NCI-H1417 (cell line): ENCODE measurements at regions not wholly inside any gene's neighbourhood (a gene's known extent, or its start where the extent isn't known, plus 50 kb on each side); places are given as distances from the start of the nearest gene placed in this dataset.

Experiments
- DNase-seq, 3 experiments: peaks; one replicate each; lab custom pipeline; 2025; lab: John Stamatoyannopoulos, UW

GRCh38 chr17:77432034-77432661 is 291.4 kb downstream of the SEC14L1 start:
- no peak for DNase-seq

DNA sequence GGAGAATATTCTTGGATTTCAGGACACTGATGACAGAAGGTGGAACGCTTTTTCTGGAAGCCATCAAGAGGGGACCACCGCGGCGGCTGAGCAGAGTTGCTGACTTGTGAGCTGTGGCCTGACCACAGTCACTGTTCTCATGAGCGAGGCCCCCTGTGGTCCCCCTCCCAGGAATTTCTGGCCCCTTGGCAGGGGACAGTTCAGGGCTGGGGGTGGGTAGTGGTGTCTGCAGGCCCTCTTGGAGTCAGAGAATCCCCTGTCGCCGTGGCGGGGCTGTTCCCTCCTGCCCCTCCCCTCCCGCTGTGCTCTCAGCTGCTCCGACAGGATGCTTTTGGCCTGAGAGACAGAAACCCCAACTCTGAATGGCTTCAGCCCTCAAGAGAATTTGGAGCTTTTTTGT is 292.0 kb downstream of the SEC14L1 start:
- DNase-seq: no peak

GRCh38 chr17:77433385-77434135 is 292.8 kb downstream of the SEC14L1 start:
- DNase-seq: no peak

DNA sequence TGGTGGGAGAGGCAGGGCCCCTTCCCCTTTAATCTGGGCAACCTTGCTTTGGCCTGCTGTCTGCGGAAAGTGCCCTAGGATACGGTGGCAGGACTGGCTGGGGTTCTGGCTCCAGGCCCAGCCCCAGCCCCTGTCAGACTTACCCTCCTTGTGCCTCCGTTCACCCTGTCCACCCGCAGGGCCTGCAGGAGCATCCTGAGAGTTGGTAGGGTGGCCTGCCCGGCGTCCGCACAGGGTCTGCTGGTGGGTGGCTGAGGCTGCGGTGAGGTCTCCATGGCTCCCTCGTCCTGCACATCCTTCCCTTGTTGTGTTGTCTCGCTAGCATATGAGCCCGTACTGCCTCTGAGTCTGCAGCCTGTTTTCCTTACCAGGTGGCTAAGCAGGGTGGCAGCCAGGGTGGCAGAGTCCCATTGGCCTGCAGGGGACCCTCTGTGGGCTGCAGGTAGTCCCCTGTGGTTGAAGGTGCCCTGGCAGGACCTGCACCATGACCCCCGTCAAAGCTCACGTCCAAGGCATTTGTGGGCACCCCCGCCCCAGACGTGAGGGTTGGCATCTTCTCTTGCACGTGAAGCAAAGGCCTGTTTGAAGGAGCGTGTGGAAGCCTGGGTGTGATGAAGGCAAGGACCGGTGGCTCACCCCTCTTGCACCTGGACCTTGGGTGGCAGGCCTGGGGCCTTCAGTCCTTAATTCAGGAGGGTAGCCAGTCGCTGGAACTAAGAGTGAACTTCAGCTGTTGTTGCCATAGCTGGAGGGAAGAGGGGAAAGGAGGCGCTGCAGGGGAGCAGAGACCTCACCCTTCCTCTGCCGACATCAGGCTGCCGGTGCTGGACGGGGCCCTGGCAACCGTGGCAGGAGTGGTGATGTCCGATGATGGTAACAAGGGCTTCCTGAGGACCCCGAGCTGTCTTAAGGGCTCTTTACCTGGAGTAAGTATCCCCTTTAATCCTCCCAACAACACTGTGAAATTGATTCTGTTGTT is 293.7 kb downstream of the SEC14L1 start:
- DNase-seq: no peak

DNA sequence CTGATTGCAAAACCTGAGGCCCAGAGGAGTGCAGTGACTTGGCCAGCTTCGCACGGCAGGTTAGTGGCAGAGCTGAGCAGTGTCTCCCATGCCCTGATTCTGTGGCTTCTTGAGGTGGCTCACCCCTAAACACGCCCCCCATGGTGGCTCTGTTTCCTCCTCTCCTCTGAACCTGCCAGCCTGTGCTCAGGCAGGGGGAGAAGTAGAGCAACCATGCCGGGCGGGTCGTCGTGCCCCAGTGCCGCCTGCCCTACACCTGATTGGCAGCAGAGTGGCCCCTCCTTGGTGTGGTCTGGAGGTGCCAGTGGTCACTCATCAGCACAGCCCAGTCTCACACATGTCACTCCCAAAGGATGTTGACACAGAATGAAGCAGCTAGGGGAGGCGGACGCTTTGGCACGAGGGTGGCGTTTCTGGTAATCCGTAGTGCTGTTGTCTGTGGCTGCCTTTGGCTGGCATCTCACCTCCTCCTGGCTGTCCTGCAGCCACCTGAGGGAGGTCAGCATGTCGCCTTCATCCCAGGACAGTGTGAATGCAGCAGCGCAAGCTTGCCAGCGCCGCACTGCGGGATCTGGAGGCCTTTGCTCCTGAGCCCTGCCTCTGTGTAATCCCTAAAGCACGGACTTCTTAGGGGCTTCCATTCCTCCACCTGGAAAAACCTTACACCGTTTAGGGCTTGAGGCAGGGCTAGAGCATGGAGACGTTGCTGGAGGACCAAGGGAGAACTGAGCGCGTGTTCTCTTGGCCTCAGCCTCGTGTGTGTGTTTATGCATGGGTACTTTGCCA is 294.7 kb downstream of the SEC14L1 start:
- no peak for DNase-seq

DNA sequence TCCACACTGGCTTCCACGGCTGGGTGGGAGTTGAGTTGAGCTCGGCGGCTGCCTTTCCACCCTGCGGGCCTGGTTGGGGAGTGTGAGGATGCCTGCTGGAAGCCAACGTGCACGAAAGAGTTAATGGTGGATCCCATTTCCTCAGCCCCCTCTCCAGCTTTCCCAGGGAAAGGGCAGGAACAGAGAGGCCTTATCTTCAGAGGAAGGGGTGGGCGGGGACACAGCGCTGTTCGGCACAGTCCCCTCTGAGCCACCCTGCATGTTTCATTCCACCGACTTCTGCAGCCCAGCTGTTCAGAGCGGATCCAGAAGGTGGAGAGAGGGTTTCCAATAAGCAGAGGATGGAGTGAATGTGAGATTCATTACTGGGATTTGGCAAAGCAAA is 295.3 kb downstream of the SEC14L1 start:
- DNase-seq: no peak

- no peak for DNase-seq
Measured at GRCh38 chr17:77436481-77436880, 295.7 kb downstream of the SEC14L1 start.

GRCh38 chr17:77437017-77437416 is 296.2 kb downstream of the SEC14L1 start:
- DNase-seq: peak in 1 of 3 experiments; percentile 43

GRCh38 chr17:77437747-77438146 is 297.0 kb downstream of the SEC14L1 start:
- no peak for DNase-seq

GRCh38 chr17:77438241-77439188 is 297.7 kb downstream of the SEC14L1 start:
- DNase-seq: no peak

DNA sequence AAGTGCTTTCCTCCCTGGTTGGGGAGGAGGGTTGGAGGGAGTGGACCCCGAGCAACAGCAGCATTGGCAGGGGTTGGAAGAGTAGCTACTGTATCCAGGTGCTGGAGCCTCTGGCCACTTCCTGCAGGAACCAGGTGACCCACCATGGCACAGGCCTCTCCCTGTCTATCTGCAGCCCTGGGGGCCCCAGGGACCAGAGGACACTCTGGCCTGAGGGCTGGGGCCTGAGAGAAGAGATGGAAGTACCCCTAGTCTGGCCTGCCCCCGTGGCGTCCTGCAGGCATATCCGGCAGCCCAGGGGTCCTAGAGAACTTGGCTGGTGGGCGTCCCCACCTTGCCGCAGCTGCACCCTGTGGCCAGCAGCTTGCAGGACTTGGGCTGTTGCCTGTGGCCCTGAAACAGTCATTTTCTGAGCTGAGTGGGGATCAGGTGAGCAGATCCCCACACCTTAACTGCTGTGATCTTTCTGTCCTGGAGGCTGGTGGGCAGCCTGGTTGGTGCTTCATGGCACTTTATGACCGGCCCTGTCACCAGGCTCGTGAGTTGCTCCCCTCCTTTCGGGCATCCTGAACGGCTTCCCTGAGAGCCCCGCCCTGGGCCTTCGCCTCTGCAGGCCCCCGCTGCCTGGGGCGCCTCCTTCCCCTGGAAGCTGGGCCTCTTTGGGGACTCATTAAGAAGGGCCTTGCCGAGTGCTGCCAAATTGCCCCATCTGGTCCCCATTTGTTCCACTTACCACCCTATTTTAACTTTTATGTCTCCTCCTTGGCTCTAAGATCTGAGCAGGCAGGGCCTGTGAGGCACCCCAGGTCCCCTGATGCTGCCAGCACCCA is 298.6 kb downstream of the SEC14L1 start:
- no peak for DNase-seq

DNA sequence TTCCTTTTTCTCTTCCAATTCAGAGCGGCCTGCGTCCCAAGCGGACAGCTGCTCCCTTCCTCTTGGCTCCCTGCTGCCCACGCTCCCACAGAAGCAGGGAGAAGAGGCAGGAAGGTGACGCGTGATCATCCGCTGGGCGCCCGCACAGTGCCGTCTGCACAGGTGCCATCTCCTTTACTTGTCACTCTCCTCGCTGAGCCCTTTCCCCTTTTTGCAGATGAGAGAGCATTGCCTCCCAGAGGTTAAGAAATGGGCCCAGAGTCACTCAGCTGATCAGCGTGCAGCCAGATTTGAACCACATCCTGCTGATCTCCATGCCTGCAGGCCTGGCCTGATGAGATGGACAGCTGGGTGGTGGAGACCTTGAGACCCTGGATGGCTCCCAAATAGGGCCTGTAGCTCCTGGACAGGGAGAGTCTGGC is 299.8 kb downstream of the SEC14L1 start:
- peak in 1 of 3 experiments; percentile 11 for DNase-seq

DNA sequence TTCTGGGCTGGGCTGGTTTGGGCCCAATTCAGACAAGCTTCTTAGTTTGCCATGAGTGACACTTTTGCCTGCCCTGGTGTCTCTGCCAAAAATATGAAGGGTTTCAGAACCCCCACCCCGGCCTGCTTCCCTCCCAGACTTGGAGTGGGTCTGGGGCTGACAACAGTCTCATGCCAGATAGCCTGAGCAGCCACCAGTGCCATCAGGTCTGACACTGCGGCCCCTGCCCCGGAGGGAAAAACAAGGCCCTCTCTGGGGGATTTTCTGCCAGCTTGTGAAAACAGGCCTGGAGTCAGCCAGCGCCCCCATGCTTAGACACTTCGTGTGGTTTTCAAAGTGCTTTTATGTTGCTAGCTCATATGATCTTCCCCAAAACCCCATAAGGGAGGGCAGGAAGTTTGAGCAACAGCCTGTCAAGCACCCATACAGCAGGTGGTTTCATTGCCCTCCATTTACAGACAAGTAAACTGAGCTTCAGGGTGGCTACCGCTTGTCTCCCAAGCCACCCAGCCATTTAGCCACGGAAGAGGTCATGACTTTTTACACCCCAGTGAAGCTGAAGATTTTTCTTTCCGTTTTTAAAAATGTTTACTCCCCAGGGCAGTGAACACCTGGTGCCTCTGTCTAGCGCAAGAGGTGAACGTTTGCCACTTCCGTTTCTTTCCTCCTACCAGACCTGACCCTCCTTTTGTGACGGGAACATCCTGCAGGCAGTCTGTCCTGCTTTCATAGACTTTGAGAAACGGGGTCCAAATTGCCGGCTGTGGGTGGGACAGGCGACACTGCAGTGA is 300.6 kb downstream of the SEC14L1 start:
- DNase-seq: peak in 2 of 3 experiments; percentile 36 to 75

DNA sequence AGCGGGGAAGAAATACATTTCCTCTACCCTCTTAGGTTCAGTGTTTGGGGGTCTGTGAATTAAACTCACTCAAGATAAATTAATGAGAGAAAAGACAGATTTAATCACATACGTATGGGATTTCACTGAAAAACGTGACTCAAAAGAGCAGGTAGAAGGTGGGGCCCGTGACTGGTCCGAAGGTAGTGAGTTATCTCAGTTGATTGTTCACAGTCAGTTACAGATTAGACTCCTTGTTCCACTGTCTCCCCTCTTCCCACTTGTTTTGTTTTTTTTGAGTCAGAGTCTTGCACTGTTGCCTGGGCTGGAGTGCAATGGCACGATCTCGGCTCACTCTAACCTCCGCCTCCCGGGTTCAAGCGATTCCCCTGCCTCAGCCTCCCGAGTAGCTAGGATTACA is 301.2 kb downstream of the SEC14L1 start:
- no peak for DNase-seq

DNA sequence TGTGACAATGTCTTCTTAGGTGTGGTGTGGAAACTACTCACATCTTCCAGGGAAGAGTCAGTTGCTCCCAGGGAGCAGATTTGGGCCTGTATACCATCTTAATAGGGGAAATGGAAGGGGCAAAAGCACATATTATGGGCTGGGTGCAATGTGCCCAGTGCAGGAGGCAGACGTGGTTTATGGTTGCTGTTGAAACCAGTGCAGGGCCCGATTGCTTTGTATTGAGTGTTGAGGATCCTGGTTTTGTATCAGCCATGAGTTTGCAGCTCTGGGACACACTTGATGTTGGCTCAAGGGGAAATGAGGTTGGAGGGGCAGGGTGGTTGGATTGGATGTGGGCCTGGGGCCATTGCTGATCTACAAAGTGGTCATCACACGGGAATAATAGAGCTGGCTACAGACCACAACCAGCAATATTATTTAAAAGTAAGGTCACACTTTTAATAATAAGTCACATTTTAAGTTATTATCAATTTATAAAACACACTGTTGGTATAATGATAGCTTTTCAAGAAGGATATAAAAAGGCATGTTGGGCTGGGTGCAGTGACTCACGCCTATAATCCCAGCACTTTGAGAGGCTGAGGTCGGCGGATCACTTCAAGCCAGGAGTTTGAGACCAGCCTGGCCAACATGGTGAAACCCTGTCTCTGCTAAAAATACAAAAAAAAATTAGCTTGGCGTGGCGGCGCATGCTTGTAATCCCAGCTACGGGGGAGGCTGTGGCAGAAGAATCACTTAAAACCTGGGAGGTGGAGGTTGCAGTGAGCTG is 302.4 kb downstream of the SEC14L1 start:
- DNase-seq: no peak

- DNase-seq: no peak
Measured at GRCh38 chr17:77443748-77444260, 303.0 kb downstream of the SEC14L1 start.

DNA sequence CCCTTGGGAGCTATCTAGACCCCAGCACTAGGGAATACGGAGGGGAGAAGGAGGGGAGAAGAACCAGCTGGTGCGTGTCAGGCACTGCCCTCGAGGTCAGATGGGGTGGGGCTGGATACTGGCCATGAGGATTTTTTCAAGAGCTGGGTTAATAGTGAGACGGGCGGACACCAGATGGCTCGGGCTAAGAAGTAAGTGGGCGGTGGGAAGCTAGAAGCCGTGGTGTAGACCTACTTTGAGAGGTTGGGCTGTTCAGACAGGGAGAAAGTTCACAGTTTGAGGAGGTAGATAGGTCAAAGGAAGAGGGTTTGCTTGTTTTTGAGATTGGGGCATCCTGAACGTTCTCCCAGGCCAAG is 303.8 kb downstream of the SEC14L1 start:
- DNase-seq: no peak
